ENCODE measurements at regions not wholly inside any gene's neighbourhood (a gene's known extent, or its start where the extent isn't known, plus 50 kb on each side); places are given as distances from the start of the nearest gene placed in this dataset.

- no peak overlapping the region for H3K27ac ChIP-seq (ENCODE audit: low read length)
- no peak overlapping the region for H3K4me2 ChIP-seq (ENCODE audit: low read length)
- H2AFZ ChIP-seq (ENCODE audit: low read depth, low read length): no peak overlapping the region
- no peak overlapping the region for H3K9ac ChIP-seq (ENCODE audit: low read length)
- no peaks in the 10 kb centered on the region for H3K36me3 ChIP-seq (ENCODE audit: insufficient read depth, low read length)
- no peak overlapping the region for H3K4me3 ChIP-seq (ENCODE audit: low read length)
- no peaks in the 10 kb centered on the region for H3K9me3 ChIP-seq (ENCODE audit: low read length)
- peaks cover 65% of the 10 kb centered on the region for H3K79me2 ChIP-seq (replicated peaks; ENCODE audit: insufficient read depth, low read length)
- H3K9me2 ChIP-seq (ENCODE audit: insufficient read depth, low read length): no peaks in the 10 kb centered on the region
- H3F3A ChIP-seq (ENCODE audit: insufficient read depth, low read length, poor library complexity, severe bottlenecking): no peaks in the 10 kb centered on the region
- no peaks in the 10 kb centered on the region for H3K27me3 ChIP-seq (ENCODE audit: insufficient read depth, low read depth, low read length)
- no peak for TF ChIP-seq EP300 (conservative IDR thresholded peaks at IDR 0.05; ENCODE audit: poor library complexity, severe bottlenecking)
- no peak for TF ChIP-seq RAD21 (conservative IDR thresholded peaks at IDR 0.05)
- no peak for TF ChIP-seq EZH2 (IDR thresholded peaks at IDR 0.05; ENCODE audit: borderline replicate concordance, insufficient read depth, low read length, poor library complexity, severe bottlenecking)
- no peak for TF ChIP-seq POLR2AphosphoS5 (IDR thresholded peaks at IDR 0.05)
- no peak for TF ChIP-seq CTCF (IDR thresholded peaks at IDR 0.05; ENCODE audit: poor library complexity, severe bottlenecking)
- TF ChIP-seq SMC3 (conservative IDR thresholded peaks at IDR 0.05; ENCODE audit: poor library complexity): no peak
- TF ChIP-seq, protein P1, sequence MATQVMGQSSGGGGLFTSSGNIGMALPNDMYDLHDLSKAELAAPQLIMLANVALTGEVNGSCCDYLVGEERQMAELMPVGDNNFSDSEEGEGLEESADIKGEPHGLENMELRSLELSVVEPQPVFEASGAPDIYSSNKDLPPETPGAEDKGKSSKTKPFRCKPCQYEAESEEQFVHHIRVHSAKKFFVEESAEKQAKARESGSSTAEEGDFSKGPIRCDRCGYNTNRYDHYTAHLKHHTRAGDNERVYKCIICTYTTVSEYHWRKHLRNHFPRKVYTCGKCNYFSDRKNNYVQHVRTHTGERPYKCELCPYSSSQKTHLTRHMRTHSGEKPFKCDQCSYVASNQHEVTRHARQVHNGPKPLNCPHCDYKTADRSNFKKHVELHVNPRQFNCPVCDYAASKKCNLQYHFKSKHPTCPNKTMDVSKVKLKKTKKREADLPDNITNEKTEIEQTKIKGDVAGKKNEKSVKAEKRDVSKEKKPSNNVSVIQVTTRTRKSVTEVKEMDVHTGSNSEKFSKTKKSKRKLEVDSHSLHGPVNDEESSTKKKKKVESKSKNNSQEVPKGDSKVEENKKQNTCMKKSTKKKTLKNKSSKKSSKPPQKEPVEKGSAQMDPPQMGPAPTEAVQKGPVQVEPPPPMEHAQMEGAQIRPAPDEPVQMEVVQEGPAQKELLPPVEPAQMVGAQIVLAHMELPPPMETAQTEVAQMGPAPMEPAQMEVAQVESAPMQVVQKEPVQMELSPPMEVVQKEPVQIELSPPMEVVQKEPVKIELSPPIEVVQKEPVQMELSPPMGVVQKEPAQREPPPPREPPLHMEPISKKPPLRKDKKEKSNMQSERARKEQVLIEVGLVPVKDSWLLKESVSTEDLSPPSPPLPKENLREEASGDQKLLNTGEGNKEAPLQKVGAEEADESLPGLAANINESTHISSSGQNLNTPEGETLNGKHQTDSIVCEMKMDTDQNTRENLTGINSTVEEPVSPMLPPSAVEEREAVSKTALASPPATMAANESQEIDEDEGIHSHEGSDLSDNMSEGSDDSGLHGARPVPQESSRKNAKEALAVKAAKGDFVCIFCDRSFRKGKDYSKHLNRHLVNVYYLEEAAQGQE (IDR thresholded peaks at IDR 0.05; ENCODE audit: borderline replicate concordance): no peak
- TF ChIP-seq MXI1 (conservative IDR thresholded peaks at IDR 0.05; ENCODE audit: poor library complexity, severe bottlenecking): no peak
- no peak for TF ChIP-seq TAF1 (IDR thresholded peaks at IDR 0.05; ENCODE audit: low read depth)
- H4K20me1 ChIP-seq (ENCODE audit: insufficient read depth): no peaks in the 10 kb centered on the region
Measured at GRCh38 chr13:74073274-74073673, 60.9 kb downstream of the KLF12 start.

DNA sequence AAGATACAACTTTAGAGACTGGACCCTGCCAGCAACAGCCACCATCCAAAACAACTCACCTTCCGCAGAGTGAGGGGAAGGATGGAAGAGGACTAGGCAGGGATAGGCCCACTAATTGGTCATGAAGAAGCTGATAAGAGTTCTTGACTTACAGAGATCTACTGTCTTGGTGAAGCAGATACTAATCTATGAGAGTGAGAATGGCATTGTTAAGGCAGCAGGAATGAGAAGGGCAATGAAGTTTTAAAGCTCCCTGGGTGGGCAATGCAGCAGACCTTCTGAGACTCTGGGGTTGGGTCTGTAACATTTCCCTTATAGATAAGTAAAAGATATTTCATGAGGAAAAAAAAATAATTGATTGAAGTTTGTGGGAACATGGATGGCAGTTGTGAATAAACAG, 63.7 kb downstream of the KLF12 start:
- TF ChIP-seq POLR2AphosphoS5 (IDR thresholded peaks at IDR 0.05) (no peak), TAF1 (IDR thresholded peaks at IDR 0.05; ENCODE audit: low read depth) (no peak), MXI1 (conservative IDR thresholded peaks at IDR 0.05; ENCODE audit: poor library complexity, severe bottlenecking) (no peak), CTCF (IDR thresholded peaks at IDR 0.05; ENCODE audit: poor library complexity, severe bottlenecking) (no peak), SMC3 (conservative IDR thresholded peaks at IDR 0.05; ENCODE audit: poor library complexity) (no peak), EZH2 (IDR thresholded peaks at IDR 0.05; ENCODE audit: borderline replicate concordance, insufficient read depth, low read length, poor library complexity, severe bottlenecking) (no peak), EP300 (conservative IDR thresholded peaks at IDR 0.05; ENCODE audit: poor library complexity, severe bottlenecking) (no peak), RAD21 (conservative IDR thresholded peaks at IDR 0.05) (no peak)
- TF ChIP-seq, protein P1 (IDR thresholded peaks at IDR 0.05; ENCODE audit: borderline replicate concordance): no peak

More for the DNA sequence above, 63.7 kb downstream of the KLF12 start:
- Histone ChIP-seq H3K27ac (ENCODE audit: low read length) (no peak overlapping the region), H3K36me3 (ENCODE audit: insufficient read depth, low read length) (no peaks in the 10 kb centered on the region), H3K9ac (ENCODE audit: low read length) (no peak overlapping the region), H3K27me3 (ENCODE audit: insufficient read depth, low read depth, low read length) (no peaks in the 10 kb centered on the region), H3K79me2 (replicated peaks; ENCODE audit: insufficient read depth, low read length) (peaks cover 76% of the 10 kb centered on the region), H3K4me3 (ENCODE audit: low read length) (no peak overlapping the region), H3K9me3 (ENCODE audit: low read length) (no peaks in the 10 kb centered on the region), H3F3A (ENCODE audit: insufficient read depth, low read length, poor library complexity, severe bottlenecking) (no peaks in the 10 kb centered on the region), H2AFZ (ENCODE audit: low read depth, low read length) (no peak overlapping the region), H3K4me2 (ENCODE audit: low read length) (no peak overlapping the region), H3K9me2 (ENCODE audit: insufficient read depth, low read length) (no peaks in the 10 kb centered on the region), H4K20me1 (ENCODE audit: insufficient read depth) (no peaks in the 10 kb centered on the region)

Data from neural cell (in vitro differentiated cells).